RWPE2 (cell line): ENCODE measurements at regions not wholly inside any gene's neighbourhood (a gene's known extent, or its start where the extent isn't known, plus 50 kb on each side); places are given as distances from the start of the nearest gene placed in this dataset.

Experiments used
- ATAC-seq: fragments of 200-7000 bp; cut with Tn5 transposase; 3 replicates; pipeline ENCODE4 v1.9.1; 2021; ENCODE audit warnings: low read depth
- DNase-seq: peaks from one replicate; pipeline ENCODE4 v3.0.0-alpha.2; 2020; ENCODE audit warnings: low spot score
- H3K27ac ChIP-seq: fragments of 450-650 bp; 2 replicates; pipeline ENCODE4 v1.5.1; 2017; ENCODE audit warnings: mild to moderate bottlenecking; ENCODE audit not compliant: poor library complexity, severe bottlenecking
- H3K27me3 ChIP-seq: fragments of 250-450 bp; sonication (Bioruptor Pico); 2 replicates; pipeline ENCODE4 v1.5.1; 2021; ENCODE audit warnings: mild to moderate bottlenecking, moderate library complexity; ENCODE audit not compliant: insufficient read depth, poor library complexity, severe bottlenecking
- H3K36me3 ChIP-seq: fragments of 250-450 bp; sonication (Bioruptor Pico); 2 replicates; pipeline ENCODE4 v1.5.1; 2020; ENCODE audit warnings: low read depth, mild to moderate bottlenecking, moderate library complexity
- H3K4me1 ChIP-seq: fragments of 250-450 bp; sonication (Bioruptor Pico); 2 replicates; pipeline ENCODE4 v1.5.1; 2021; ENCODE audit warnings: mild to moderate bottlenecking, moderate library complexity; ENCODE audit not compliant: insufficient read depth, poor library complexity, severe bottlenecking
- H3K4me3 ChIP-seq: fragments of 250-450 bp; sonication (Bioruptor Pico); 2 replicates; pipeline ENCODE4 v1.5.1; 2021; ENCODE audit warnings: mild to moderate bottlenecking, moderate library complexity; ENCODE audit not compliant: severe bottlenecking
- H3K9me3 ChIP-seq: fragments of 250-450 bp; sonication (Bioruptor Pico); 2 replicates; pipeline ENCODE4 v1.5.1; 2021; ENCODE audit warnings: mild to moderate bottlenecking, moderate library complexity; ENCODE audit not compliant: severe bottlenecking
- TF ChIP-seq, protein P1 (sequence below): fragments of 450-650 bp; IDR thresholded peaks from one replicate; pipeline ENCODE4 v1.5.1; 2017; ENCODE audit warnings: mild to moderate bottlenecking, moderate library complexity; ENCODE audit not compliant: poor library complexity, severe bottlenecking

DNA sequence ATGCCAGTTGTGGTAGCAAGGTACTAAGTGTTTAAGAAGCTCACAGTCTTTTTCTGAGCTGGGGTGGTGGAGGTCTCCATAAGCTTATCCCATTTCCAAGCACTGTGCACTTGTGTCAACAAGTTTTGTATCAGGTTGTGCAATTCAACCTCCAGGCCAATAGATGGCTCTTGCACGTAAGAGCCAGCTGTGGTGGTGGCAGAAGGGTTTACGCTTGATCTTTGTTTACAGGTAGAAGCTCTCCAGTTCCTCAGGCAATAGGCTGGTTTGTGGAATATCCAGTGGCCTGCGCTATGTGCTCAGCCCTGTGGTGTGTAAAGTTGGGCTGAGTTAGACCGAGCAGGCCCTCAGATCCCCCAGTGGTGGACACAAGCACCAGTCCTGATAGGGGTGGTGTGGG is 89.7 kb upstream of the CNTNAP5 start:
- H3K36me3 ChIP-seq: no peaks in the 10 kb centered on the region
- ATAC-seq: no peak
- no peak overlapping the region for H3K27ac ChIP-seq
- no peaks in the 10 kb centered on the region for H3K4me1 ChIP-seq
- no peak overlapping the region for H3K4me3 ChIP-seq
- no peak for DNase-seq
- TF ChIP-seq, protein P1, sequence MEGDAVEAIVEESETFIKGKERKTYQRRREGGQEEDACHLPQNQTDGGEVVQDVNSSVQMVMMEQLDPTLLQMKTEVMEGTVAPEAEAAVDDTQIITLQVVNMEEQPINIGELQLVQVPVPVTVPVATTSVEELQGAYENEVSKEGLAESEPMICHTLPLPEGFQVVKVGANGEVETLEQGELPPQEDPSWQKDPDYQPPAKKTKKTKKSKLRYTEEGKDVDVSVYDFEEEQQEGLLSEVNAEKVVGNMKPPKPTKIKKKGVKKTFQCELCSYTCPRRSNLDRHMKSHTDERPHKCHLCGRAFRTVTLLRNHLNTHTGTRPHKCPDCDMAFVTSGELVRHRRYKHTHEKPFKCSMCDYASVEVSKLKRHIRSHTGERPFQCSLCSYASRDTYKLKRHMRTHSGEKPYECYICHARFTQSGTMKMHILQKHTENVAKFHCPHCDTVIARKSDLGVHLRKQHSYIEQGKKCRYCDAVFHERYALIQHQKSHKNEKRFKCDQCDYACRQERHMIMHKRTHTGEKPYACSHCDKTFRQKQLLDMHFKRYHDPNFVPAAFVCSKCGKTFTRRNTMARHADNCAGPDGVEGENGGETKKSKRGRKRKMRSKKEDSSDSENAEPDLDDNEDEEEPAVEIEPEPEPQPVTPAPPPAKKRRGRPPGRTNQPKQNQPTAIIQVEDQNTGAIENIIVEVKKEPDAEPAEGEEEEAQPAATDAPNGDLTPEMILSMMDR: no peak
- H3K9me3 ChIP-seq: no peaks in the 10 kb centered on the region
- H3K27me3 ChIP-seq: peaks cover 5% of the 10 kb centered on the region

DNA sequence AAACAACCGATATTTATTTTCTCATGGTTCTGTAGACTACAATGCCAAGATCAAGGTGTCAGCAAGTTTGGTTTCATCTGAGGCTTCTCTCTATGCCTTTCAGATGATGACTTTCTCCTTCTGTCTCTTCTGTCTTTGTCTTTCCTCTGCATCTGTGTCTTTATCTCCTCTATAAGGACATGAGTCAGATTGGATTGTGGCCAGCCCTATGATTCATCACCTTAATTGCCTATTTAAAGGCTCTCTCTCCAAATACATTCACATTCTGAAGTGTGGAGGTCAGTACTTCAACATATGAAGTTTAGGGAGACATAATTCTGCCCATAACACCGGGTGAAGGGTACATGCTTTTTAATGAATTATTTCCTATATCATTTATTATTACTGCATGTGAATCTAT is 71.2 kb upstream of the CNTNAP5 start:
- Histone ChIP-seq H3K27me3 (no peaks in the 10 kb centered on the region), H3K4me1 (no peaks in the 10 kb centered on the region), H3K36me3 (no peaks in the 10 kb centered on the region), H3K4me3 (no peak overlapping the region), H3K27ac (no peak overlapping the region), H3K9me3 (no peaks in the 10 kb centered on the region)
- peak; percentile 56; the same call in 1 of the 3 replicates for ATAC-seq
- DNase-seq: no peak
- TF ChIP-seq, protein P1: no peak

DNA sequence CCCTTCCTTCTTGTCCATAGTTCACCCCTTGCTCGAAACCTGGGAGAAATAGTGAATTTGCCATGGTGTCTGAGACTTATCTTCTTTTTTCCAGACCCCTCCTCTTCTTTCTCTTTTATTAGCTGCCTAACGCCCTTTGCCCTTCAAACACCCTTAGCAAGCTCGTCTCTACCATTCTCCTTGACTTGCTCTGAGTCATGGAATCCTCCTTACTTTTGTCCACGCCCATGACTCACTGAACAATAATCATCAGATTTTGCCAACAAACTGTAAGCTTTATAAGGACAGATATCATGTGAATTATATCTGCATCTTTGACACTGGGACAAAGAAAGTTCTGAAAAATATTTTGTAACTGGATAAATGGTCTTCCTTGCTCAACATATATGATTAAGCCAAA is 67.1 kb upstream of the CNTNAP5 start:
- DNase-seq (no peak), ATAC-seq (no peak; the same call in 2 of the 3 replicates)
- Histone ChIP-seq H3K36me3 (no peaks in the 10 kb centered on the region), H3K4me1 (no peaks in the 10 kb centered on the region), H3K27me3 (no peaks in the 10 kb centered on the region), H3K9me3 (peaks cover 2% of the 10 kb centered on the region), H3K4me3 (no peak overlapping the region), H3K27ac (no peak overlapping the region)
- TF ChIP-seq, protein P1: no peak

DNA sequence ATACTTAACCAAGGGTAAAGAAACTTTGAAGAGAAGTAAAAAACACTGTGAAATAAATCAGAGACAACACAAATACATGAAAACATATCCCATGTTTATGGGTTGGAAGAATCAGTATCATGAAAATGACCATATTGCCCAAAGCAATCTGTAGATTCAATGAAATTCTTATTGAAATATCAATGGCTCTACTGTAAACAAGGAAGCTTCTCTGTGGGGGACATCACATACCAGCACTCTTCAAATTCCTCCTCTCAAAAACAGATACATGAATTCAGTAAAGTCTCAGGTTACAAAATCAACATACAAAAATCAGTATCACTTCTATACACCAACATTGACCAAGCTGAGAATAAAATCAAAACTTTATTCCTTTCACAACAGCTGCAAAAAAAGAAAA is 63.5 kb upstream of the CNTNAP5 start:
- H3K4me3 ChIP-seq: no peak overlapping the region
- no peaks in the 10 kb centered on the region for H3K27me3 ChIP-seq
- no peaks in the 10 kb centered on the region for H3K4me1 ChIP-seq
- no peaks in the 10 kb centered on the region for H3K36me3 ChIP-seq
- TF ChIP-seq, protein P1: no peak
- no peak overlapping the region for H3K27ac ChIP-seq
- no peak for ATAC-seq
- peaks cover 2% of the 10 kb centered on the region for H3K9me3 ChIP-seq
- no peak for DNase-seq

DNA sequence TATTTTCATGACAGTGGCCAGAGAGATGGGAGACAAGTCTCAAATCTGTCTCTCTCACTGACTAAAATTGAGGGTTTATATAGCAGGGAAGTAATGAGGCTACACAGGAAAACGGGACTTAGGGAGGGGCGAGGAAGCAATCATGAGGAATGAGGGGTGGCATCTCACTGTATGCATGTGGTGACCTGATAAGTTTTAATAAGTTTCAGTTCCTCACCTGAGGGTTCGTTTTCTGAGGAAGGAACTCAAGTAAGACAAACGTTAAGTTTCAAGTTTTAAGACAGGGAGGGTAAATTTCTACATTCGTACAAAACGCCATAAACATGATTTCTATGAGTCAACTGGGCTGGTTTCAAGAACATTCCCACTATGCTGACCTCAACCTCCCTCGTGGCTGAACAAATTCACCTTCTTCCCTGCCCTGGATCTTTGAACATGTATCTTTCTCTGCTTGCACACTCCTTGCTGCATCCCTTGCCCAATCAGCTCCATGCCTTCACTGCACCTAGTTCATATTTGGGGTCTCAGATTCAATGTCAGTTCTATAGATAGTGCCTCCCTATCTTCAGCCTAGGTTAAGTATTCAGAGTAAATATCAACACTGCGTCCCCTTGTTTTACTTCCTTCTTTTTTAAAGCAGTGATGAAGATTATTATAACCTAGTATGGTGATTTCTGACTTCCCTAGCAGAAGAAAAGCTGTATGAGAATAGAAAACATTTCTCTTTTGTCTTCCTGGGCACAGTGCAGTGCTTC is 53.3 kb upstream of the CNTNAP5 start:
- Histone ChIP-seq H3K36me3 (no peaks in the 10 kb centered on the region), H3K27me3 (no peaks in the 10 kb centered on the region), H3K27ac (no peak overlapping the region), H3K4me3 (no peak overlapping the region), H3K9me3 (no peaks in the 10 kb centered on the region), H3K4me1 (no peaks in the 10 kb centered on the region)
- no peak for DNase-seq
- TF ChIP-seq, protein P1: no peak
- ATAC-seq: no peak
